NCI-H526 treated with DMSO at 0.1 percent for 48 hours (cell line): ENCODE measurements at regions not wholly inside any gene's neighbourhood (a gene's known extent, or its start where the extent isn't known, plus 50 kb on each side); places are given as distances from the start of the nearest gene placed in this dataset.
"Not testable (repeated sequence)": the region's sequence is repeated elsewhere in the genome, so short reads cannot be mapped to it uniquely, and the experiment has no call there.

Experiments used
- DNase-seq: peaks from one replicate; lab custom pipeline; 2025; lab: John Stamatoyannopoulos, UW

- no peak for DNase-seq
These were observed 168.3 kb downstream of the BRD1 start for GRCh38 chr22:49659281-49659923.

GRCh38 chr22:49658902-49659280 is 168.8 kb downstream of the BRD1 start:
- DNase-seq = peak; percentile 74

- DNase-seq = no peak
These were observed 169.6 kb downstream of the BRD1 start for GRCh38 chr22:49657974-49658590.

- no peak for DNase-seq
These were observed 170.2 kb downstream of the BRD1 start for GRCh38 chr22:49657275-49657973.

GRCh38 chr22:49656883-49657274 is 170.8 kb downstream of the BRD1 start:
- DNase-seq = not testable (repeated sequence)

- no peak for DNase-seq
These were observed 171.3 kb downstream of the BRD1 start for GRCh38 chr22:49656291-49656851.

GRCh38 chr22:49655168-49655812 is 172.4 kb downstream of the BRD1 start:
- DNase-seq = peak; percentile 30

GRCh38 chr22:49650336-49651241 is 177.1 kb downstream of the BRD1 start:
- no peak for DNase-seq

GRCh38 chr22:49649166-49650068 is 178.3 kb downstream of the BRD1 start:
- no peak for DNase-seq

GRCh38 chr22:49648053-49648452 is 179.6 kb downstream of the BRD1 start:
- no peak for DNase-seq

- no peak for DNase-seq
These were observed 180.0 kb downstream of the BRD1 start for GRCh38 chr22:49647627-49648026.

- DNase-seq = no peak
These were observed 180.8 kb downstream of the BRD1 start for GRCh38 chr22:49646876-49647275.

- no peak for DNase-seq
These were observed 181.7 kb downstream of the BRD1 start for GRCh38 chr22:49645791-49646550.

- DNase-seq = no peak
These were observed 182.4 kb downstream of the BRD1 start for GRCh38 chr22:49645257-49645656.

GRCh38 chr22:49643998-49644397 is 183.7 kb downstream of the BRD1 start:
- DNase-seq = no peak

- no peak for DNase-seq
These were observed 184.2 kb downstream of the BRD1 start for GRCh38 chr22:49643466-49643865.

- DNase-seq = no peak
These were observed 184.9 kb downstream of the BRD1 start for GRCh38 chr22:49642741-49643140.

GRCh38 chr22:49642331-49642730 is 185.3 kb downstream of the BRD1 start:
- DNase-seq = no peak

- no peak for DNase-seq
These were observed 185.8 kb downstream of the BRD1 start for GRCh38 chr22:49641770-49642313.
